Activated CD4-positive, alpha-beta memory T cell treated with anti-CD3 and anti-CD28 coated beads, Interleukin-2, amount 10 ng/mL, durations not matched to agents 7 days and 5 days (primary cell): ENCODE measurements at regions not wholly inside any gene's neighbourhood (a gene's known extent, or its start where the extent isn't known, plus 50 kb on each side); places are given as distances from the start of the nearest gene placed in this dataset.

Source experiments
- CTCF ChIA-PET: fragments of 350-600 bp; sonication (Branson Sonifier 250); formaldehyde crosslinking; loops from one replicate; lab custom pipeline; 2021; ENCODE audit warnings: antibody characterized with exemption, inconsistent platforms; lab: Charles Lee
- POLR2A ChIA-PET: fragments of 350-600 bp; sonication (Branson Sonifier 250); formaldehyde crosslinking; loops from one replicate; lab custom pipeline; 2021; ENCODE audit warnings: antibody characterized with exemption; lab: Charles Lee
- DNase-seq: peaks from one replicate; pipeline ENCODE4 v3.0.0-alpha.2; 2020
- H3K27ac Mint-ChIP-seq: one replicate; pipeline ENCODE4 v1.8.0; 2021; ENCODE audit warnings: mild to moderate bottlenecking, mixed read lengths
- H3K27me3 Mint-ChIP-seq: one replicate; pipeline ENCODE4 v1.8.0; 2021; ENCODE audit warnings: mixed read lengths
- H3K36me3 Mint-ChIP-seq: one replicate; pipeline ENCODE4 v1.8.0; 2021; ENCODE audit warnings: low read depth, mixed read lengths
- H3K4me1 Mint-ChIP-seq: one replicate; pipeline ENCODE4 v1.8.0; 2021; ENCODE audit warnings: mixed read lengths
- H3K4me3 Mint-ChIP-seq: one replicate; pipeline ENCODE4 v1.8.0; 2021; ENCODE audit warnings: mild to moderate bottlenecking, mixed read lengths
- H3K9me3 Mint-ChIP-seq: one replicate; pipeline ENCODE4 v1.8.0; 2021; ENCODE audit warnings: mixed read lengths

DNA sequence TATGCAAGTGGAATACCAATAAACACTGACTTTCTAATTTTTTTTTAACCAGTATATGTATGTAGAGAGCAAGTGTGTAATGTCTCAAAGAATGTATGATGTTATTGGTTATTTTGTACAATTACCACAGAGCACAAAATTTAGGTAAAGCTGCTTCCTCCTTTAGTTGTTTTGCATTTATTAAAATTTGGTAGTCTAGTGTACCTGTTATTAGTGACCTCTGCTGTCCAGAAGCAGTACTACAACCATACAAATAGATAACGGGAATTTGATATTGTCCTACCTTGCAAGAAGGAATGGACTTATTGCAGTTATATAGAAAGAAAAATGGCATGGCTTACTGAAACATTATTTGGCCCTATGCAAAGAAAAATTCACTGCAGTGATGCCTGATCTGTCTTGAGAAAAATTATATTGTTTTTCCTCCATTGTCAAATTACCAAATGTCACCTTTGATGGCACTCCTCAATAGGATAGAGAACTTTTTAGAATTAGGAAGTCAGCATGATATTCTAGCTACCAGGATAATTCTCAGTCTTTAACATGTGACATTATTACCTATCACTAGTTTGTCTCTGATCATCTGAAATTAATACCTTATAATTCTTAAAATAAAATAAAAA is 153.9 kb upstream of the RMST start:
- Mint-ChIP-seq H3K27me3 (peaks cover 9% of the 10 kb centered on the region), H3K36me3 (no peaks in the 10 kb centered on the region), H3K4me3 (no peak overlapping the region), H3K4me1 (no peaks in the 10 kb centered on the region), H3K27ac (no peak overlapping the region), H3K9me3 (no peaks in the 10 kb centered on the region)
- POLR2A ChIA-PET, result no interaction called here
- DNase-seq, result no peak
- CTCF ChIA-PET, result interaction anchor here (1.5 to 3.1 kb wide), 4 partner anchors 160 to 731 kb away, joined by 3 to 10 read pairs (median 7); no protein-coding TSS in a partner anchor

DNA sequence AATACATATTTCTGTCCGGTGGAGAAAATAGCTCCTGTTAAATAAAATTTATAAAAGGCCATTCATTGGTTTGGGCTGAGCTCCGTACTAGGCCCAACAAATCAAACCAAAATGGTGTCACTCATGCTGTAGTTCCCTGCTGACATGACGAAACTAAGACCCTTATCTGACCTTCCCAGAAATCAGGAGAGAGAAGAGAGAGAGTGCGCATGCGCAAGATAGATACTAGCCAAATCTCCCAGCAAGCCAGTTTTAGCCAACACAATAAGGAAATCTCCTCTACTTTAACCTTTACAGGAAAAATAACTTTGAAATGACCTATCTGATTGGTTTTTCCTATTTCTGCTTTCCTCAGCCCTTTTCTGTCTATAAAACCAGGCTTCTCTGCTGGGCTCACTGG is 152.7 kb upstream of the RMST start:
- Mint-ChIP-seq H3K27me3 (peaks cover 12% of the 10 kb centered on the region), H3K36me3 (no peaks in the 10 kb centered on the region), H3K4me1 (no peaks in the 10 kb centered on the region), H3K9me3 (no peaks in the 10 kb centered on the region), H3K27ac (no peak overlapping the region), H3K4me3 (no peak overlapping the region)
- CTCF ChIA-PET, result interaction anchor here (1.9 to 3.1 kb wide), 2 partner anchors 323 to 732 kb away, joined by 9 to 10 read pairs; no protein-coding TSS in a partner anchor
- DNase-seq, result no peak
- POLR2A ChIA-PET, result no interaction called here

DNA sequence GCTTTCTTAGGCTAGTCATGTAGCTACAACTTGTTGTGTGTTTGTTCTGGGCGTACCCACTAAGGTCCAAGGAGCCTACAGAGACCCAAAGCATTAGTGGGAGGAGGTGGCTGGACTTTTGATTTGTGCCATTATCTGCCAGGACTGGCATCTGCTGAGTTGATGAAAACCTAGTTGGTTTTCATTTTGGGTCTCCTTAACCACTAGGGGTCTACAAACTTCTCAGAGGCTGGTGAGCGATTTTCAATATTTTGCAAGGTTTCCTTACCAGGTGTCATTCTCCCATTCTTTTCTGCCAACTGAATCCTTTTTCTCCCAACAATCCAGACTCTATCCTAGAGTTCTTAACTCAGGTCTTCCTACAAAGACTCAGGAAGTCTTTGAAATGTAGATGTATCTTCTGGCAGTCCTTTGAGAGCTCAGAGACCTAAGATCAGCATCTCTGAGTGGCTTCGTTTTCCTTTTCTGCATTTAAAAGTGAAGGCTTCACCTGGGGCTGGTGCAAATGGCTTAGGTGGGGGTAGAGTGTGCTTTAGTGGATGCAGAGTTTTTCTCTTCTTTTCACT is 150.0 kb upstream of the RMST start:
- H3K27me3 Mint-ChIP-seq, result peaks cover 17% of the 10 kb centered on the region
- POLR2A ChIA-PET, result no interaction called here
- H3K27ac Mint-ChIP-seq, result no peak overlapping the region
- no peak for DNase-seq
- CTCF ChIA-PET, result no interaction called here
- no peaks in the 10 kb centered on the region for H3K4me1 Mint-ChIP-seq
- no peaks in the 10 kb centered on the region for H3K36me3 Mint-ChIP-seq
- no peaks in the 10 kb centered on the region for H3K9me3 Mint-ChIP-seq
- no peak overlapping the region for H3K4me3 Mint-ChIP-seq

DNA sequence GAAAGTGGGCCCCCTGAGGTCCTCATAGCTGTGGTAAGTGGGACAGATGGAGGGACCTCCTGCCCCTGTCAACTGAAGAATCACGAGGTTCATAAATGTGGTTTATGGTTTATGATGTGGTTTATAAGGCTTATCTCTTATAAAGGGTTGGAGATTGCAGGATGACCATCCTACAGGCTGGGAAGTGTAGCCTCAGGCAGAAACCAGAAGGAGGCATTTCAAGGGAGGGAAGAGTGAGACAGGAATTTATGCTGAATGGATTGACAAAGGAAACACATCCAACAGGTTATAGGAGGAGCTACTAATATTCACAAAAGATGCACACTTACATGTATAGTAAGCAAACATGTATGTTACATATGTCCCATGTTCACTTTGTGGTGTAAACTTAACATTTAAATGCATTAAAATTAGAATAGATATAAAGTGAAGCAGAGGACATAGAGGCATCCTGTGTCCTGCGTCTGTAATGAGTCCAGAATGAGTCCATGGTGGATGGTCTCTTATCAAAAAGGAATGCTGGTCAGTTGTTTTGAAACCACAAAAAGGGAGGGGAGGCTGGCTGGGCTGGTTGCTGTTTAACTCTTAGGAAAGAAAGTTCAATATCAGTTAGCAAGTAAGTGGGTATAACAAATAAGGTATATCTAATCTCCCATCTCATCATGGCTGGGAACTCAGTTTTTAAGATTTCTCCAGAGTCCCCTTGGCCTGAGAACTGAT is 149.0 kb upstream of the RMST start:
- no peak overlapping the region for H3K4me3 Mint-ChIP-seq
- no peak overlapping the region for H3K27ac Mint-ChIP-seq
- ChIA-PET POLR2A (no interaction called here), CTCF (no interaction called here)
- H3K36me3 Mint-ChIP-seq, result no peaks in the 10 kb centered on the region
- H3K27me3 Mint-ChIP-seq, result peaks cover 20% of the 10 kb centered on the region
- no peaks in the 10 kb centered on the region for H3K9me3 Mint-ChIP-seq
- no peak for DNase-seq
- H3K4me1 Mint-ChIP-seq, result no peaks in the 10 kb centered on the region

DNA sequence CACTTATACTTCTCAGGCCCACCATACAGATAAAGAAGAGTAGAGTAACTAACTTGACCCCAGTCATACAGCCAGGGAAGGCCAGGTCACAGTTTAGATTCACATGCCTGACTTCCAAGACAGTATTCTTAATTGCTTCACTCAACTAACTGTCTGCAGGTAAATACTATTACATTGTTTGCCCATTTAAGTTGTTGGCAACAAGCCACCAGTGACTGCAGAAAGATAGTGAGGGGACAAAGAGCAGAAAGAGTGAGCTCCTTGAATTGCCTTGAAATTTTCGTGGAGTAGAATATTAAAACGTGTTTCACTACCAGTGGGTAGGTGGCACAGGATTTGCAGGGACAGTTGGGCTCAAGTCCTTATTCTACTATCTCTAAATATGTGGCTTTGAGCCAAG is 146.3 kb upstream of the RMST start:
- ChIA-PET CTCF (no interaction called here), POLR2A (no interaction called here)
- H3K4me1 Mint-ChIP-seq, result no peaks in the 10 kb centered on the region
- no peak overlapping the region for H3K27ac Mint-ChIP-seq
- H3K9me3 Mint-ChIP-seq, result no peaks in the 10 kb centered on the region
- peaks cover 19% of the 10 kb centered on the region for H3K27me3 Mint-ChIP-seq
- no peak overlapping the region for H3K4me3 Mint-ChIP-seq
- DNase-seq, result no peak
- no peaks in the 10 kb centered on the region for H3K36me3 Mint-ChIP-seq

DNA sequence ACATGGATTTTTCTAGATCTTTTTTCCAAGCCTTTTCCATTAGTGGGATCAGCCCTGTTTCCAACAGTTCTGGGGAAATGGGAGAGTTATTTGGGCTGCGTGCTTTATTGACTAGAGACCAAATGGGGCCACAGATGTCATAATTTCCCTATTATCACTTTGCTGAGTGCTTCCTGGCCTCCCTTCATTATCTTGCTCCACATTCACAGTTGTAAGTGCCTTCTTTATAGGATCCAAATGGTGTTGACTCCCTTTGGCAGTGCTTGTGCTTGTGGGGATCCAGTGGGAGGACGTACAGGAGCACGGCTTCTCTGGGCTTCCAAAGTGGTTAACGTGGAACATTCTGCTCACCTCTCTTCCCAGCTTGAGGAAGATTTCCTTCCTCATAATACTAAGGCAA is 141.0 kb upstream of the RMST start:
- no peak for DNase-seq
- POLR2A ChIA-PET, result no interaction called here
- no peaks in the 10 kb centered on the region for H3K9me3 Mint-ChIP-seq
- H3K27me3 Mint-ChIP-seq, result peaks cover 17% of the 10 kb centered on the region
- no peaks in the 10 kb centered on the region for H3K36me3 Mint-ChIP-seq
- no peaks in the 10 kb centered on the region for H3K4me1 Mint-ChIP-seq
- no peak overlapping the region for H3K27ac Mint-ChIP-seq
- no peak overlapping the region for H3K4me3 Mint-ChIP-seq
- CTCF ChIA-PET, result no interaction called here

DNA sequence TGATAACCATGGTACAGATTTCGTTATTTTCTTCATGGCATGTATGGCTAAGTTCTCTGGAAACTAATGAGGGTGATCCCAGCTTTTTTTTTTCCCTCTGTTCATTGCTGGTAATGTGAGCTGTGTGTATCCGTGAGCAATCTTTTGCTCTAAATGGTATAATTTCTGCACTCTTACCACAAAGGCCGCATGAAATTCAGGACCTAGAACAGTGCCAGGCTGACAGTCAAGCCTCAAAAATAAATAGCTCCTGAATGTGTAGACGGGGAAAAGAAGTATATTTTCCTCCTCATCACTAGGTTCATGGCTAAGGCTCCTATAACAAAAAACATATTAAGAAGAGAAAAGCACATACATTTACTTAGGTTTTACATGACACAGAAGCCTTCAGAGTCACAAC is 140.2 kb upstream of the RMST start:
- CTCF ChIA-PET, result no interaction called here
- no peaks in the 10 kb centered on the region for H3K36me3 Mint-ChIP-seq
- H3K27me3 Mint-ChIP-seq, result peaks cover 13% of the 10 kb centered on the region
- no peak for DNase-seq
- H3K4me3 Mint-ChIP-seq, result no peak overlapping the region
- H3K9me3 Mint-ChIP-seq, result no peaks in the 10 kb centered on the region
- no peaks in the 10 kb centered on the region for H3K4me1 Mint-ChIP-seq
- POLR2A ChIA-PET, result no interaction called here
- H3K27ac Mint-ChIP-seq, result no peak overlapping the region

DNA sequence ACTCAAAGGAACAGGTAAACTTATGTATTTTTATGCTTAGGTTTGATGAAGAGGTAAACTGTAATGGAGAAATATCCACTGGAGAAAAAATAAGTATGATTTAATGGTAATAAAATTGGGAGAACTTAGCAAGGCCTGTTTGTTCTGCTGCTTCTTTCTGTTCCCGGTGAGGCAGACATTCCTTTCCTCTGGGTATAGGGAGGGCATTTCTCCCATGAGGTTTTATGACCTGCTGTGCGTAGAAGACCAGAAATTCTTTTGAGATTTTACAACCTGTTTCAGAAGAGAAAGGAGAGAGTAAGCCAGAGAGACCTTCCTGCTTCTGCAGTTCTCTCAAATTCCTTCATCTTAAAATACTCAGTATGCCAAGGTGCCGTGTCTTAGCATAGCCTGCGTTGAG is 139.4 kb upstream of the RMST start:
- CTCF ChIA-PET, result no interaction called here
- H3K4me3 Mint-ChIP-seq, result no peak overlapping the region
- no peaks in the 10 kb centered on the region for H3K4me1 Mint-ChIP-seq
- no peak overlapping the region for H3K27ac Mint-ChIP-seq
- DNase-seq, result no peak
- H3K27me3 Mint-ChIP-seq, result peaks cover 10% of the 10 kb centered on the region
- H3K9me3 Mint-ChIP-seq, result no peaks in the 10 kb centered on the region
- H3K36me3 Mint-ChIP-seq, result no peaks in the 10 kb centered on the region
- POLR2A ChIA-PET, result no interaction called here

DNA sequence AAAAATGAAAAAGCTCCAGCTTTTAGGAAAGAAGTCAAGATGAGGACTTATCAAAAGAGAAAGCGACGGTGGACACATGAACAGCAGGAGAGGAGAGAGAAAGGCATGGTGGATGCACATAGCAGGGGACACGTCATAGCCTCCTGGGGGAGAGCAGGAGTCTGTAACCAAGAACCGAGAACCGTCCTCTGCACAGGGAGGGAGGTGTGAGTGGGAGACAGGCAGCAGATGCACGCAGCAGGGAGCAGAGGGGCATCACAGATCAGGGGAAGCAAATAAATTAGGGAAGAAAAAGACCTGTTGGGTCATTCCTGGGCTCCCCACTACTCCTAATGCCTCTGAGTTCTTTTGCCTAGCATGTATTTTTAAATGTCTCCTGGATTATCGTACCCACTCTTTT is 138.1 kb upstream of the RMST start:
- no peak overlapping the region for H3K4me3 Mint-ChIP-seq
- no peak for DNase-seq
- H3K27me3 Mint-ChIP-seq, result peaks cover 11% of the 10 kb centered on the region
- ChIA-PET CTCF (no interaction called here), POLR2A (no interaction called here)
- no peak overlapping the region for H3K27ac Mint-ChIP-seq
- no peaks in the 10 kb centered on the region for H3K4me1 Mint-ChIP-seq
- no peaks in the 10 kb centered on the region for H3K36me3 Mint-ChIP-seq
- no peaks in the 10 kb centered on the region for H3K9me3 Mint-ChIP-seq

DNA sequence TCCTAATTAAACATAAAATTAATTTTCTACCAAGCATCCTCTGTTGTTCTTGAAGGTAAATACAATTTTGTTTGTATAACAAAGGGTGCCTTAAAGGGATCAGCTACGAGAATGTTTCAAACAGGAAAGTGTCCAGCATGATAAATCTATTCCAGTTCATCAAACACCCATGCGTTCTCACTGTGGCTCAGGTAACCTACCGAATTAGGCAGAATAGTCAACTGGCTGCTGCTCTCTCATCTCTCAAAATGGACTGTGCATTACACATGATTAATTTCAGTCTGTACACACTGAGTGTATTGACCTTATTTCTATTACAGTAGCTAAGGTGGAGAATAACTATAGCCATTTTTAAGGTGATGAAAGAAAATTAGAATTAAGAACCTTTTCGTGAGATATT is 127.5 kb upstream of the RMST start:
- ChIA-PET CTCF (no interaction called here), POLR2A (no interaction called here)
- no peaks in the 10 kb centered on the region for H3K9me3 Mint-ChIP-seq

DNA sequence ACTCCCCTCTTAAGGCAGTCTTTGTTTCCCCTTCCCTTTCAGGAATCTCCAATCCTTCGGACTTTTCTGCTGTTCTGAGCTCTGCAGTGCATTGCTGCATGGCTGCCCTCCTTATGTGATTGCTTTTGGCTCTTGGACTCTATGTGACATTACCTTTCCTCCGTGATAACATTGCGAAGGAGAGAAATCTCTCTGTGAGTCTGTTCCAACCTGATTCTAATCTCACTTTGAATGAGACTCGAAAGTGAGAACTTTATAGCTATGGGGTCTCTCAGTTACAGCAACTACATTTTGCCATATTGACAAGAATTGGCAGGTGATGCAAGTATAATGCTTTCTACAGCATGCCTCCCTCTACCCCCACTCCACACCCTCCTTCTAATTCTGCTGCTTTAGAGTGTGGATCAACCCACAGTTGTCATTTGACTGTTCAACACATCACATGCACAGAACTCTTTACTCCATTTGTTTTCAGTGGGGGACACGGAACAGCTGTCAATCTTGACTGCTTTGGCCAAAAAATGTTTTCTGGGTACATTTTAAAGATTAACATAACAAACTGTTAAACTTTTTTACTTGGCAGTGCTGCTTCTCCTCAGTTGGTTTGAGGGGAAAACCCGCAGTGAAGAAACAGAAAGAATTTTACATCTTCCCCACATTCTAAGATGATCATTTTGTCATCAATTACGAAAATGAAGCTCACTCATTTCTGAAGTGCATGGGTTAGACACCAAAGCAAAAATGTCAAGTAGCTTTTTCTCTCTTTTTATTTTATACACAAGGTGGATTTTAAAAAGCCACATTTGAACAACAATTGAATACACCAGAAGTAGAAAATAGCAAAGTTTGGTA is 125.5 kb upstream of the RMST start:
- Mint-ChIP-seq H3K9me3 (no peaks in the 10 kb centered on the region), H3K27ac (no peak overlapping the region), H3K4me3 (no peak overlapping the region), H3K36me3 (no peaks in the 10 kb centered on the region), H3K27me3 (peaks cover 12% of the 10 kb centered on the region), H3K4me1 (peaks cover 7% of the 10 kb centered on the region)
- no peak for DNase-seq
- ChIA-PET CTCF (no interaction called here), POLR2A (no interaction called here)

More for the DNA sequence above, 127.5 kb upstream of the RMST start:
- Mint-ChIP-seq H3K4me3 (no peak overlapping the region), H3K27me3 (peaks cover 12% of the 10 kb centered on the region), H3K36me3 (no peaks in the 10 kb centered on the region), H3K27ac (no peak overlapping the region), H3K4me1 (peaks cover 7% of the 10 kb centered on the region)
- no peak for DNase-seq

DNA sequence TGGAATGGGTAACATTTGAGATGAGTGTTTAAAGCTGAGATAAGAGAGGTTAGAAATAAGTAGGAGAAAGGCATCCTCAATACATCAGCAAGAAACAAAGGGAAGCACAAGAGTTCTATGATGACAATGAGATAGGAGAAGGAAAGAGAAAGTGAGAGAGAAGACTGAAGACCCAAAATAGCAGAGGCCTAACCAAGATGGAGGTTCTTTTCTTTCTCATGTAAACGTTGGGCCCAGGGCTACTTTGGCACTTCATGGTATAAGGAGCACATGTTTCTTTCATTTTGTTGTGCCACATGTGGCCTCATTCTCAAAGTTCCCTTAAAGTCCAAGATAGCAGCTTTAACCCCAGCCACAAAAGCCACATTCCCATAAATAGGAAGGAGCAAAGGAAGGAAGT is 120.5 kb upstream of the RMST start:
- Mint-ChIP-seq H3K27ac (no peak overlapping the region), H3K9me3 (no peaks in the 10 kb centered on the region), H3K36me3 (no peaks in the 10 kb centered on the region), H3K4me1 (peaks cover 3% of the 10 kb centered on the region), H3K4me3 (no peak overlapping the region), H3K27me3 (no peaks in the 10 kb centered on the region)
- CTCF ChIA-PET, result no interaction called here
- DNase-seq, result no peak
- POLR2A ChIA-PET, result no interaction called here

DNA sequence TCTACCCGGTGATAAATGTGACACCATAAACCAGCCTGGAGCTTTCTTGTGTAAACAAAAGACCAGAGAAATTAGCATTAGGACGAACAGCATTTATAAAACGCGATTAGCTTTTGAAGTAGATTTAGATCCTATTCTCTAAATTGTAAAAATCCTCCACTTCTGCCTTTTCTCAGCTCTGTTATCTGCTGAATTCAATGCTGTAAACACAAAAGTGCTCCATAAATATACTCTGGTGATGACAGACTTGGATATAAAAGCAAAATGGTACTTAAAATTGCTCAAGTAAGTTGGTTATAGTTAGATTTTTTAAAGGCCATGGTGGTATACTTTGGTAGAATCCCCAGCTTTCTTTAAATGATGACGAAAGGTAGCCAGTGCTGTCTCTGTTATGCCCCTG is 114.6 kb upstream of the RMST start:
- H3K36me3 Mint-ChIP-seq, result no peaks in the 10 kb centered on the region
- no peak for DNase-seq
- POLR2A ChIA-PET, result no interaction called here
- H3K4me1 Mint-ChIP-seq, result no peaks in the 10 kb centered on the region
- CTCF ChIA-PET, result no interaction called here
- no peak overlapping the region for H3K27ac Mint-ChIP-seq
- no peaks in the 10 kb centered on the region for H3K27me3 Mint-ChIP-seq
- H3K9me3 Mint-ChIP-seq, result no peaks in the 10 kb centered on the region
- no peak overlapping the region for H3K4me3 Mint-ChIP-seq
